ENCODE measurements at regions not wholly inside any gene's neighbourhood (a gene's known extent, or its start where the extent isn't known, plus 50 kb on each side); places are given as distances from the start of the nearest gene placed in this dataset.

GRCh38 chr9:23543419-23543818 is 282.6 kb downstream of the ELAVL2 start:
- DNase-seq, result no peak

GRCh38 chr9:23545728-23546127 is 280.3 kb downstream of the ELAVL2 start:
- no peak for DNase-seq

GRCh38 chr9:23551311-23551721 is 274.7 kb downstream of the ELAVL2 start:
- DNase-seq, result no peak

- no peak for DNase-seq
These were observed 273.9 kb downstream of the ELAVL2 start for GRCh38 chr9:23551929-23552707.

- no peak for DNase-seq
These were observed 273.0 kb downstream of the ELAVL2 start for GRCh38 chr9:23552876-23553601.

- no peak for DNase-seq
These were observed 271.4 kb downstream of the ELAVL2 start for GRCh38 chr9:23554686-23555085.

- no peak for DNase-seq
These were observed 270.2 kb downstream of the ELAVL2 start for GRCh38 chr9:23555851-23556250.

- DNase-seq, result no peak
These were observed 269.6 kb downstream of the ELAVL2 start for GRCh38 chr9:23556459-23556858.

- DNase-seq, result no peak
These were observed 268.4 kb downstream of the ELAVL2 start for GRCh38 chr9:23557689-23558088.

GRCh38 chr9:23559522-23559921 is 266.5 kb downstream of the ELAVL2 start:
- no peak for DNase-seq

GRCh38 chr9:23563517-23563916 is 262.5 kb downstream of the ELAVL2 start:
- DNase-seq, result no peak

- DNase-seq, result no peak
These were observed 258.4 kb downstream of the ELAVL2 start for GRCh38 chr9:23567516-23568165.

- no peak for DNase-seq
These were observed 254.5 kb downstream of the ELAVL2 start for GRCh38 chr9:23571414-23572104.

- no peak for DNase-seq
These were observed 252.2 kb downstream of the ELAVL2 start for GRCh38 chr9:23573800-23574199.

- DNase-seq, result no peak
These were observed 248.4 kb downstream of the ELAVL2 start for GRCh38 chr9:23577611-23578010.

- peak; percentile 3 to 50 (median 6) for DNase-seq
These were observed 244.1 kb downstream of the ELAVL2 start for GRCh38 chr9:23581931-23582330.

- DNase-seq, result no peak
These were observed 243.2 kb downstream of the ELAVL2 start for GRCh38 chr9:23582836-23583235.

- peak in 1 of 4 experiments; percentile 21 for DNase-seq
These were observed 239.1 kb downstream of the ELAVL2 start for GRCh38 chr9:23586906-23587305.

GRCh38 chr9:23587433-23587832 is 238.6 kb downstream of the ELAVL2 start:
- DNase-seq, result peak in 2 of 4 experiments; percentile 12 to 37

- no peak for DNase-seq
These were observed 238.1 kb downstream of the ELAVL2 start for GRCh38 chr9:23587903-23588302.

GRCh38 chr9:23590276-23591000 is 235.6 kb downstream of the ELAVL2 start:
- peak in 1 of 4 experiments; percentile 1 for DNase-seq

- no peak for DNase-seq
These were observed 231.6 kb downstream of the ELAVL2 start for GRCh38 chr9:23594421-23594820.

All from suppressor macrophage (primary cell).